Neural cell (in vitro differentiated cells): ENCODE measurements at regions not wholly inside any gene's neighbourhood (a gene's known extent, or its start where the extent isn't known, plus 50 kb on each side); places are given as distances from the start of the nearest gene placed in this dataset.

Source experiments
- H2AFZ ChIP-seq: fragments of 200-600, 300-800 bp; sonication (generic), shearing (Covaris generic); 2 replicates; pipeline ENCODE4 v1.6.0; 2014; ENCODE audit warnings: low read depth, mild to moderate bottlenecking, antibody characterized with exemption, low read length, moderate library complexity
- H3F3A ChIP-seq: fragments of 200-600 bp; shearing (Covaris generic); 2 replicates; pipeline ENCODE4 v1.6.1; 2016; ENCODE audit warnings: mild to moderate bottlenecking, moderate library complexity, mixed read lengths, antibody characterized with exemption, low read length; ENCODE audit not compliant: insufficient read depth, poor library complexity, severe bottlenecking
- H3K27ac ChIP-seq: fragments of 200-600, 300-800 bp; sonication (generic), shearing (Covaris generic); 2 replicates; pipeline ENCODE4 v1.5.1; 2014; ENCODE audit warnings: mild to moderate bottlenecking, low read length, moderate library complexity
- H3K27me3 ChIP-seq: fragments of 300-800, 200-600 bp; sonication (generic), shearing (Covaris generic); 2 replicates; pipeline ENCODE4 v1.6.0; 2014; ENCODE audit warnings: mild to moderate bottlenecking, low read depth, low read length, moderate library complexity; ENCODE audit not compliant: insufficient read depth
- H3K36me3 ChIP-seq: fragments of 300-800, 200-600 bp; sonication (generic), shearing (Covaris generic); 2 replicates; pipeline ENCODE4 v1.5.1; 2014; ENCODE audit warnings: mild to moderate bottlenecking, antibody characterized with exemption, low read length, moderate library complexity; ENCODE audit not compliant: insufficient read depth
- H3K4me2 ChIP-seq: fragments of 300-800, 200-600 bp; sonication (generic), shearing (Covaris generic); 2 replicates; pipeline ENCODE4 v1.6.0; 2014; ENCODE audit warnings: mild to moderate bottlenecking, low read length
- H3K4me3 ChIP-seq: fragments of 300-800, 200-600 bp; sonication (generic), shearing (Covaris generic); 2 replicates; pipeline ENCODE4 v1.5.1; 2014; ENCODE audit warnings: mild to moderate bottlenecking, low read length, moderate library complexity
- H3K79me2 ChIP-seq: fragments of 200-600 bp; shearing (Covaris generic); replicated peaks from 2 replicates; pipeline ENCODE4 v1.6.0; 2014; ENCODE audit warnings: mild to moderate bottlenecking, low read length, moderate library complexity; ENCODE audit not compliant: insufficient read depth
- H3K9ac ChIP-seq: fragments of 300-800, 200-600 bp; sonication (generic), shearing (Covaris generic); 2 replicates; pipeline ENCODE4 v1.6.1; 2016; ENCODE audit warnings: mild to moderate bottlenecking, low read length, mixed read lengths
- H3K9me2 ChIP-seq: fragments of 200-600 bp; shearing (Covaris generic); 2 replicates; pipeline ENCODE4 v1.6.1; 2016; ENCODE audit warnings: mild to moderate bottlenecking, low read length, mixed read lengths; ENCODE audit not compliant: insufficient read depth
- H3K9me3 ChIP-seq: fragments of 200-600, 300-800 bp; sonication (generic), shearing (Covaris generic); 2 replicates; pipeline ENCODE4 v1.6.1; 2016; ENCODE audit warnings: mild to moderate bottlenecking, mixed run types, low read length, moderate library complexity, mixed read lengths
- H4K20me1 ChIP-seq: fragments of 200-600 bp; shearing (Covaris generic); 2 replicates; pipeline ENCODE4 v1.6.1; 2016; ENCODE audit warnings: mild to moderate bottlenecking, mixed run types; ENCODE audit not compliant: insufficient read depth
- EP300 ChIP-seq: fragments of 450-650 bp; conservative IDR thresholded peaks from 2 replicates; pipeline ENCODE4 v1.6.1; 2014; ENCODE audit warnings: antibody characterized with exemption, mild to moderate bottlenecking, moderate library complexity; ENCODE audit not compliant: poor library complexity, severe bottlenecking
- EZH2 ChIP-seq: fragments of 200-600, 300-800 bp; shearing (Covaris generic), sonication (generic); IDR thresholded peaks from 2 replicates; pipeline ENCODE4 v1.6.1; 2014; ENCODE audit warnings: antibody characterized with exemption, low read length, borderline replicate concordance, mild to moderate bottlenecking; ENCODE audit not compliant: insufficient read depth, poor library complexity, severe bottlenecking
- MXI1 ChIP-seq: fragments of 450-650 bp; conservative IDR thresholded peaks from 2 replicates; pipeline ENCODE4 v1.6.1; 2014; ENCODE audit warnings: antibody characterized with exemption, mild to moderate bottlenecking; ENCODE audit not compliant: poor library complexity, severe bottlenecking
- POLR2AphosphoS5 ChIP-seq: IDR thresholded peaks from 2 replicates; pipeline ENCODE4 v1.6.1; 2012
- RAD21 ChIP-seq: fragments of 450-650 bp; conservative IDR thresholded peaks from 2 replicates; pipeline ENCODE4 v1.6.1; 2014; ENCODE audit warnings: antibody characterized with exemption, mild to moderate bottlenecking, moderate library complexity
- SMC3 ChIP-seq: fragments of 450-650 bp; conservative IDR thresholded peaks from 2 replicates; pipeline ENCODE4 v1.6.1; 2014; ENCODE audit warnings: antibody characterized with exemption, mild to moderate bottlenecking, moderate library complexity; ENCODE audit not compliant: poor library complexity
- TAF1 ChIP-seq: IDR thresholded peaks from 2 replicates; pipeline ENCODE4 v1.6.1; 2012; ENCODE audit warnings: low read depth
- TF ChIP-seq, protein P1 (sequence below): fragments of 450-650 bp; IDR thresholded peaks from 2 replicates; pipeline ENCODE4 v1.5.1; 2014; ENCODE audit warnings: antibody characterized with exemption, mild to moderate bottlenecking, moderate library complexity; ENCODE audit not compliant: poor library complexity, severe bottlenecking
- TF ChIP-seq, protein P2 (sequence below): IDR thresholded peaks from 2 replicates; pipeline ENCODE4 v1.6.1; 2012; ENCODE audit warnings: borderline replicate concordance

- Histone ChIP-seq H3F3A (no peaks in the 10 kb centered on the region), H3K27me3 (no peaks in the 10 kb centered on the region), H2AFZ (no peak overlapping the region), H3K9me3 (no peaks in the 10 kb centered on the region), H3K4me2 (no peak overlapping the region), H3K27ac (no peak overlapping the region), H4K20me1 (no peaks in the 10 kb centered on the region), H3K9ac (no peak overlapping the region), H3K79me2 (no peaks in the 10 kb centered on the region), H3K9me2 (no peaks in the 10 kb centered on the region), H3K4me3 (no peak overlapping the region), H3K36me3 (no peaks in the 10 kb centered on the region)
- TF ChIP-seq MXI1, result no peak
- TF ChIP-seq EZH2, result no peak
- TF ChIP-seq POLR2AphosphoS5, result no peak
- TF ChIP-seq TAF1, result no peak
- TF ChIP-seq EP300, result no peak
- TF ChIP-seq SMC3, result no peak
- TF ChIP-seq, protein P1, sequence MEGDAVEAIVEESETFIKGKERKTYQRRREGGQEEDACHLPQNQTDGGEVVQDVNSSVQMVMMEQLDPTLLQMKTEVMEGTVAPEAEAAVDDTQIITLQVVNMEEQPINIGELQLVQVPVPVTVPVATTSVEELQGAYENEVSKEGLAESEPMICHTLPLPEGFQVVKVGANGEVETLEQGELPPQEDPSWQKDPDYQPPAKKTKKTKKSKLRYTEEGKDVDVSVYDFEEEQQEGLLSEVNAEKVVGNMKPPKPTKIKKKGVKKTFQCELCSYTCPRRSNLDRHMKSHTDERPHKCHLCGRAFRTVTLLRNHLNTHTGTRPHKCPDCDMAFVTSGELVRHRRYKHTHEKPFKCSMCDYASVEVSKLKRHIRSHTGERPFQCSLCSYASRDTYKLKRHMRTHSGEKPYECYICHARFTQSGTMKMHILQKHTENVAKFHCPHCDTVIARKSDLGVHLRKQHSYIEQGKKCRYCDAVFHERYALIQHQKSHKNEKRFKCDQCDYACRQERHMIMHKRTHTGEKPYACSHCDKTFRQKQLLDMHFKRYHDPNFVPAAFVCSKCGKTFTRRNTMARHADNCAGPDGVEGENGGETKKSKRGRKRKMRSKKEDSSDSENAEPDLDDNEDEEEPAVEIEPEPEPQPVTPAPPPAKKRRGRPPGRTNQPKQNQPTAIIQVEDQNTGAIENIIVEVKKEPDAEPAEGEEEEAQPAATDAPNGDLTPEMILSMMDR, result no peak
- TF ChIP-seq RAD21, result no peak
- TF ChIP-seq, protein P2, sequence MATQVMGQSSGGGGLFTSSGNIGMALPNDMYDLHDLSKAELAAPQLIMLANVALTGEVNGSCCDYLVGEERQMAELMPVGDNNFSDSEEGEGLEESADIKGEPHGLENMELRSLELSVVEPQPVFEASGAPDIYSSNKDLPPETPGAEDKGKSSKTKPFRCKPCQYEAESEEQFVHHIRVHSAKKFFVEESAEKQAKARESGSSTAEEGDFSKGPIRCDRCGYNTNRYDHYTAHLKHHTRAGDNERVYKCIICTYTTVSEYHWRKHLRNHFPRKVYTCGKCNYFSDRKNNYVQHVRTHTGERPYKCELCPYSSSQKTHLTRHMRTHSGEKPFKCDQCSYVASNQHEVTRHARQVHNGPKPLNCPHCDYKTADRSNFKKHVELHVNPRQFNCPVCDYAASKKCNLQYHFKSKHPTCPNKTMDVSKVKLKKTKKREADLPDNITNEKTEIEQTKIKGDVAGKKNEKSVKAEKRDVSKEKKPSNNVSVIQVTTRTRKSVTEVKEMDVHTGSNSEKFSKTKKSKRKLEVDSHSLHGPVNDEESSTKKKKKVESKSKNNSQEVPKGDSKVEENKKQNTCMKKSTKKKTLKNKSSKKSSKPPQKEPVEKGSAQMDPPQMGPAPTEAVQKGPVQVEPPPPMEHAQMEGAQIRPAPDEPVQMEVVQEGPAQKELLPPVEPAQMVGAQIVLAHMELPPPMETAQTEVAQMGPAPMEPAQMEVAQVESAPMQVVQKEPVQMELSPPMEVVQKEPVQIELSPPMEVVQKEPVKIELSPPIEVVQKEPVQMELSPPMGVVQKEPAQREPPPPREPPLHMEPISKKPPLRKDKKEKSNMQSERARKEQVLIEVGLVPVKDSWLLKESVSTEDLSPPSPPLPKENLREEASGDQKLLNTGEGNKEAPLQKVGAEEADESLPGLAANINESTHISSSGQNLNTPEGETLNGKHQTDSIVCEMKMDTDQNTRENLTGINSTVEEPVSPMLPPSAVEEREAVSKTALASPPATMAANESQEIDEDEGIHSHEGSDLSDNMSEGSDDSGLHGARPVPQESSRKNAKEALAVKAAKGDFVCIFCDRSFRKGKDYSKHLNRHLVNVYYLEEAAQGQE, result no peak
Observed at GRCh38 chr7:68291710-68292109, 1295.1 kb downstream of the TYW1 start.

DNA sequence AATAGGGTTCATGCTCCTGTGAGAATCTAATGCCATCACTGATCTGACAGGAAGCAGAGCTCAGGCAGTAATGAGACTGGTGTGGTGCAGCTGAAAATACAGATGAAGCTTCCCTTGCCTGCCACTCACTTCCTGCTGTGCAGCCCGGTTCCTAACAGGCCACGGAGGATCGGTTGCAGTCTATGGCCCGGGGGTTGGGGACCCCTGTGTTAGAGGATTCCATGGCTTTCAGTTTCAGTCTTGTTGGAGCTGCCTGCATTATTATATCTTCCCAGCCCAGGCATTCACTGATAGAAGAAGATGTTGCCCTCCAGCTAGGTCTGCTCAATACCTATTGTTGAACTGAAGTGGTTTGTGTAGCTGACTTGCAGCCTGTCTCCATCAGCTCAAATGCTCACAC is 1298.8 kb downstream of the TYW1 start:
- Histone ChIP-seq H2AFZ (no peak overlapping the region), H3K4me3 (no peak overlapping the region), H3K27ac (no peak overlapping the region), H3K79me2 (no peaks in the 10 kb centered on the region), H3K9me3 (no peaks in the 10 kb centered on the region), H3F3A (no peaks in the 10 kb centered on the region), H3K9me2 (no peaks in the 10 kb centered on the region), H3K4me2 (no peak overlapping the region), H3K36me3 (no peaks in the 10 kb centered on the region), H3K9ac (no peak overlapping the region), H4K20me1 (no peaks in the 10 kb centered on the region), H3K27me3 (no peaks in the 10 kb centered on the region)
- TF ChIP-seq TAF1, result no peak
- no peak for TF ChIP-seq MXI1
- TF ChIP-seq POLR2AphosphoS5, result no peak
- no peak for TF ChIP-seq RAD21
- TF ChIP-seq, protein P2, result no peak
- TF ChIP-seq EZH2, result no peak
- no peak for TF ChIP-seq EP300
- no peak for TF ChIP-seq SMC3
- TF ChIP-seq, protein P1, result no peak
